Neural progenitor cell (in vitro differentiated cells): ENCODE measurements at regions not wholly inside any gene's neighbourhood (a gene's known extent, or its start where the extent isn't known, plus 50 kb on each side); places are given as distances from the start of the nearest gene placed in this dataset.

Source experiments
- DNase-seq: peaks from one replicate; pipeline ENCODE4 v3.0.0-alpha.2; 2016; ENCODE audit warnings: low spot score
- H2AFZ ChIP-seq: fragments of 200-600 bp; sonication (generic); replicated peaks from 2 replicates; pipeline ENCODE4 v1.6.1; 2016; ENCODE audit warnings: antibody characterized with exemption
- H3F3A ChIP-seq: fragments of 200-600 bp; sonication (generic); 2 replicates; pipeline ENCODE4 v1.6.1; 2016; ENCODE audit warnings: antibody characterized with exemption, low read depth
- H3K27ac ChIP-seq: fragments of 200-600 bp; sonication (generic); 2 replicates; pipeline ENCODE4 v1.5.1; 2016; ENCODE audit warnings: mild to moderate bottlenecking
- H3K27me3 ChIP-seq: fragments of 200-600 bp; sonication (generic); 2 replicates; pipeline ENCODE4 v1.6.1; 2016; ENCODE audit warnings: mild to moderate bottlenecking, moderate library complexity
- H3K36me3 ChIP-seq: fragments of 200-600 bp; sonication (generic); 2 replicates; pipeline ENCODE4 v1.5.1; 2016
- H3K4me1 ChIP-seq: fragments of 200-600 bp; sonication (generic); 2 replicates; pipeline ENCODE4 v1.6.1; 2016; ENCODE audit warnings: mixed run types
- H3K4me2 ChIP-seq: fragments of 200-600 bp; sonication (generic); 2 replicates; pipeline ENCODE4 v1.6.1; 2016
- H3K4me3 ChIP-seq: fragments of 200-600 bp; sonication (generic); 2 replicates; pipeline ENCODE4 v1.5.1; 2016
- H3K79me2 ChIP-seq: fragments of 200-600 bp; sonication (generic); 2 replicates; pipeline ENCODE4 v1.6.1; 2016; ENCODE audit warnings: low read depth
- H3K9ac ChIP-seq: fragments of 200-600 bp; sonication (generic); 2 replicates; pipeline ENCODE4 v1.6.1; 2016
- H3K9me3 ChIP-seq: fragments of 200-600 bp; sonication (generic); 2 replicates; pipeline ENCODE4 v1.5.1; 2016; ENCODE audit warnings: low read depth
- H4K20me1 ChIP-seq: fragments of 200-600 bp; sonication (generic); 2 replicates; pipeline ENCODE4 v1.6.1; 2016; ENCODE audit warnings: low read depth
- H3K27ac Mint-ChIP-seq: 3 replicates; pipeline ENCODE4 v1.8.0; 2021; ENCODE audit warnings: mixed read lengths
- H3K27me3 Mint-ChIP-seq: 2 replicates; pipeline ENCODE4 v1.8.0; 2022; ENCODE audit warnings: low read depth, mild to moderate bottlenecking, inconsistent platforms, moderate library complexity, mixed read lengths; ENCODE audit not compliant: insufficient read depth
- H3K36me3 Mint-ChIP-seq: 3 replicates; pipeline ENCODE4 v1.8.0; 2021; ENCODE audit warnings: mixed read lengths
- H3K4me1 Mint-ChIP-seq: 3 replicates; pipeline ENCODE4 v1.8.0; 2021; ENCODE audit warnings: mixed read lengths
- H3K4me3 Mint-ChIP-seq: 3 replicates; pipeline ENCODE4 v1.8.0; 2021; ENCODE audit warnings: mild to moderate bottlenecking, moderate library complexity, mixed read lengths
- H3K9me3 Mint-ChIP-seq: 3 replicates; pipeline ENCODE4 v1.8.0; 2020; ENCODE audit warnings: mixed read lengths
- CTCF ChIP-seq: fragments of 200-600 bp; sonication (generic); IDR thresholded peaks from 2 replicates; pipeline ENCODE4 v1.5.1; 2017; ENCODE audit warnings: antibody characterized with exemption, mild to moderate bottlenecking
- EZH2 ChIP-seq: fragments of 200-600 bp; sonication (generic); IDR thresholded peaks from 2 replicates; pipeline ENCODE4 v1.6.1; 2017; ENCODE audit warnings: antibody characterized with exemption, mild to moderate bottlenecking, moderate library complexity
- EZH2phosphoT487 ChIP-seq: fragments of 200-600 bp; sonication (generic); IDR thresholded peaks from 2 replicates; pipeline ENCODE4 v1.6.1; 2017; ENCODE audit warnings: antibody characterized with exemption

DNA sequence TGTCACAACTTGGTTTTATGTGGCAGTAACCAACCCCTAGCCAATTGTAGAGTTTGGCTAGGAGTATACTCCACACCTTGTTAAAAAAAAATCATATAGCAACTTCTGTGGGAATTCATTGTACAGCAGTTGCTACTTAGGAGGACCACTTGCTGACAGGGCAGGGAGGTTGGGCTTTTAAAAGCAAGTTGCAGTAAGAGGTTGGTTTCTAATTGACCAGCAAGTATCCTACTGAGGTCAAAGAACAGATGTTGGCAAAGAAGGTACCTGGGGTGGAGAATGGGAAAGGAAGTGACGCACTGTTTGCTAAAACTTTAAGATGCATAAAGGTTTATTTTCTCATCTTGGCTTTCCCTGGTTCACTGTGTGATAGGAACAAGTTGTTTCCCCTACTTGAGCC, 104.6 kb downstream of the TBX3 start:
- Histone ChIP-seq H3F3A (no peaks in the 10 kb centered on the region), H3K4me2 (no peak overlapping the region), H3K9ac (no peak overlapping the region), H3K27ac (no peak overlapping the region), H3K79me2 (no peaks in the 10 kb centered on the region), H3K36me3 (no peaks in the 10 kb centered on the region), H3K9me3 (no peaks in the 10 kb centered on the region), H3K4me3 (no peak overlapping the region), H2AFZ (no peak overlapping the region), H3K4me1 (peaks cover 6% of the 10 kb centered on the region), H3K27me3 (no peaks in the 10 kb centered on the region), H4K20me1 (no peaks in the 10 kb centered on the region)
- Mint-ChIP-seq H3K9me3 (no peaks in the 10 kb centered on the region), H3K4me3 (no peak overlapping the region), H3K27ac (no peak overlapping the region), H3K36me3 (no peaks in the 10 kb centered on the region), H3K4me1 (peaks cover 3% of the 10 kb centered on the region), H3K27me3 (peaks cover 4% of the 10 kb centered on the region)
- DNase-seq: no peak
- TF ChIP-seq EZH2phosphoT487 (no peak), CTCF (no peak), EZH2 (no peak)

DNA sequence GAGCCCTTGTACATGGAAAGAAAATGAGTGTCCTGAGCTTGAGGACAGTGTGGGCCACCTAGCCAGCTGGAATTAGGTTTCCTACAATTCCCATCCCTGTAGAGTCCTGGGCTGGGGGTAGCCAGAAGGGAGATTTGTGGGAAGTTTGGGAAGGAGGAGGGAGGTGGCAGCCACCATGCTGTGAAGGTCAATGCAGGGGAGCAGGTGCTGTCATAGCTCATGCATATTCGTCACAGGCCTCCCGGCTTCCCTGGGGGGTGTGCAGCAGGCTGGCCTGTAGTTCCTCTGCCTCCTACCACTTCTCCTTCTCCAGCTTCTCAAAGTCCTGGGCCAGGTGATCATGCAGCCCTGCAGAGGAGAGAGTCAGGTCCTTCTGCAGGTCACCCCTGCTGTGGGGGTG, 121.3 kb downstream of the TBX3 start:
- Histone ChIP-seq H2AFZ (no peak overlapping the region), H4K20me1 (no peaks in the 10 kb centered on the region), H3K4me1 (no peaks in the 10 kb centered on the region), H3K27me3 (no peaks in the 10 kb centered on the region), H3K9ac (no peak overlapping the region), H3F3A (peaks cover 4% of the 10 kb centered on the region), H3K36me3 (no peaks in the 10 kb centered on the region), H3K79me2 (no peaks in the 10 kb centered on the region), H3K4me3 (no peak overlapping the region), H3K9me3 (no peaks in the 10 kb centered on the region), H3K4me2 (no peak overlapping the region), H3K27ac (no peak overlapping the region)
- no peak for DNase-seq
- H3K4me3 Mint-ChIP-seq: no peak overlapping the region
- H3K4me1 Mint-ChIP-seq: peaks cover 11% of the 10 kb centered on the region
- no peaks in the 10 kb centered on the region for H3K9me3 Mint-ChIP-seq
- TF ChIP-seq CTCF: no peak
- TF ChIP-seq EZH2: no peak
- TF ChIP-seq EZH2phosphoT487: no peak
- H3K27ac Mint-ChIP-seq: no peak overlapping the region
- H3K27me3 Mint-ChIP-seq: peaks cover 4% of the 10 kb centered on the region
- H3K36me3 Mint-ChIP-seq: no peaks in the 10 kb centered on the region

DNA sequence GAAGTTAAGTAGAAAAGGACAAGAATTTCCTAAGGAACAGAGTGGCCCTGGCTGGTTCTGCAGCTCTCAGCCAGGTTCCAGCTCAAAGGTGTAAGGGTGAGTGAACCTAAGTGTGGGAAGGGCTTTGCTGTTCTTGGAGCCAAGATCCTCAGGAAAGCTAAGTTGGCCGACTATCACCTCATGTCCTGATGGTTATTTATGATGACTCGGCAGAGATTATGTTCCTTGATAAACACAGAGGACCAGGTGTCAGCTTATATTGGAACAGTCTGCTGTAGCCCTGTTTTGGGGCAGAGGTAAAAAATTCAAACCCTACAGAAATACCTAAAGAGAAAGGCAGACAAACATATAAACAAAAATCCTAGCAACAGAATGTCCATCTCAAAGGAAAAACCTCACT, 128.5 kb downstream of the TBX3 start:
- no peaks in the 10 kb centered on the region for H3K27me3 ChIP-seq
- no peaks in the 10 kb centered on the region for H3K36me3 ChIP-seq
- no peaks in the 10 kb centered on the region for H4K20me1 ChIP-seq
- no peaks in the 10 kb centered on the region for H3K9me3 ChIP-seq
- TF ChIP-seq CTCF: no peak
- H3K4me1 Mint-ChIP-seq: no peaks in the 10 kb centered on the region
- no peaks in the 10 kb centered on the region for H3K79me2 ChIP-seq
- H3K4me1 ChIP-seq: no peaks in the 10 kb centered on the region
- no peaks in the 10 kb centered on the region for H3F3A ChIP-seq
- no peak for DNase-seq
- no peak overlapping the region for H3K4me2 ChIP-seq
- H3K36me3 Mint-ChIP-seq: no peaks in the 10 kb centered on the region
- no peak overlapping the region for H3K27ac Mint-ChIP-seq
- H3K9me3 Mint-ChIP-seq: no peaks in the 10 kb centered on the region
- no peak overlapping the region for H3K4me3 ChIP-seq
- H3K27me3 Mint-ChIP-seq: peaks cover 2% of the 10 kb centered on the region
- H3K27ac ChIP-seq: no peak overlapping the region
- H2AFZ ChIP-seq: no peak overlapping the region
- H3K9ac ChIP-seq: no peak overlapping the region
- no peak overlapping the region for H3K4me3 Mint-ChIP-seq

GRCh38 chr12:114547636-114548035, 136.3 kb downstream of the TBX3 start:
- Histone ChIP-seq H3K4me3 (no peak overlapping the region), H3K27me3 (no peaks in the 10 kb centered on the region), H3F3A (no peaks in the 10 kb centered on the region), H3K79me2 (no peaks in the 10 kb centered on the region), H3K9ac (no peak overlapping the region), H4K20me1 (no peaks in the 10 kb centered on the region), H3K9me3 (no peaks in the 10 kb centered on the region), H2AFZ (no peak overlapping the region), H3K4me1 (no peaks in the 10 kb centered on the region), H3K36me3 (no peaks in the 10 kb centered on the region), H3K4me2 (no peak overlapping the region), H3K27ac (no peak overlapping the region)
- Mint-ChIP-seq H3K27ac (no peak overlapping the region), H3K36me3 (no peaks in the 10 kb centered on the region), H3K27me3 (peaks cover 5% of the 10 kb centered on the region), H3K4me3 (no peak overlapping the region), H3K9me3 (no peaks in the 10 kb centered on the region), H3K4me1 (no peaks in the 10 kb centered on the region)
- DNase-seq: no peak
- TF ChIP-seq CTCF (no peak), EZH2phosphoT487 (no peak), EZH2 (no peak)
